Left ventricle myocardium inferior (tissue), 1 donor: ENCODE measurements at regions not wholly inside any gene's neighbourhood (a gene's known extent, or its start where the extent isn't known, plus 50 kb on each side); places are given as distances from the start of the nearest gene placed in this dataset.

Experiments used
- DNase-seq: peaks from one replicate; pipeline ENCODE4 v3.0.0-alpha.2; 2020
- H3K27ac ChIP-seq: fragments of 200-600 bp; replicated peaks from 2 replicates; pipeline ENCODE4 v1.8.0; 2021
- H3K27me3 ChIP-seq: fragments of 200-600 bp; 2 replicates; pipeline ENCODE4 v1.8.0; 2021; ENCODE audit warnings: low read depth
- H3K36me3 ChIP-seq: fragments of 200-600 bp; 2 replicates; pipeline ENCODE4 v1.8.0; 2021
- H3K4me1 ChIP-seq: fragments of 200-600 bp; 2 replicates; pipeline ENCODE4 v1.8.0; 2021
- H3K4me3 ChIP-seq: fragments of 200-600 bp; 2 replicates; pipeline ENCODE4 v1.8.0; 2021; ENCODE audit warnings: mild to moderate bottlenecking, moderate library complexity
- H3K9me3 ChIP-seq: fragments of 200-600 bp; replicated peaks from 2 replicates; pipeline ENCODE4 v1.8.0; 2021
- intact Hi-C: fragments of 100-400 bp; cut with micrococcal nuclease; formaldehyde crosslinking; loops from one replicate; pipeline ENCODE4 v1.11.0; 2022
- TF ChIP-seq, protein P1 (sequence below): fragments of 200-600 bp; IDR thresholded peaks from 2 replicates; pipeline ENCODE4 v1.8.0; 2021; ENCODE audit warnings: antibody characterized with exemption, mild to moderate bottlenecking, borderline replicate concordance
- donor health status: DM: no; HTN: yes; CAD: no; lungs with severe emphysema.

DNA sequence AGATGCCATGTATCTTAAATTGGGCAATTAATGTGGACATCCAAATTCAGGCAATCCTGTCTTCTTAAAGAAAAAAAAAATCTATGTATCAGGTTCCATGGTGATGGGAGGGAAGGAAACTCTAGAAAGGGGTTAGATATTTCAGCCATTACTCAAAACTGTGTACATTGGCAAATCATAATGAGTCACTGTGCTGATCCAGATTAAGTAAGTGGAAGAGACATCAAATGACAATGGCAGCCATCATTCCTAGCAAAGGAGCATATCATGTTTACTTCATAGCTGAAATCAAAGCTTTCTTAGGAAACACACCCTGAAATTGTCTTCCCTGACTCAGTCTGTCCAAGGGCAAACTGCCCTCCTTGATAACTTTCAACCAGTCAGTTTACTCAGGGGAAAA, 713.3 kb upstream of the GBE1 start:
- Histone ChIP-seq H3K4me3 (no peak overlapping the region), H3K9me3 (peaks cover 12% of the 10 kb centered on the region), H3K27me3 (no peaks in the 10 kb centered on the region), H3K4me1 (no peaks in the 10 kb centered on the region), H3K36me3 (no peaks in the 10 kb centered on the region), H3K27ac (no peak overlapping the region)
- TF ChIP-seq, protein P1, sequence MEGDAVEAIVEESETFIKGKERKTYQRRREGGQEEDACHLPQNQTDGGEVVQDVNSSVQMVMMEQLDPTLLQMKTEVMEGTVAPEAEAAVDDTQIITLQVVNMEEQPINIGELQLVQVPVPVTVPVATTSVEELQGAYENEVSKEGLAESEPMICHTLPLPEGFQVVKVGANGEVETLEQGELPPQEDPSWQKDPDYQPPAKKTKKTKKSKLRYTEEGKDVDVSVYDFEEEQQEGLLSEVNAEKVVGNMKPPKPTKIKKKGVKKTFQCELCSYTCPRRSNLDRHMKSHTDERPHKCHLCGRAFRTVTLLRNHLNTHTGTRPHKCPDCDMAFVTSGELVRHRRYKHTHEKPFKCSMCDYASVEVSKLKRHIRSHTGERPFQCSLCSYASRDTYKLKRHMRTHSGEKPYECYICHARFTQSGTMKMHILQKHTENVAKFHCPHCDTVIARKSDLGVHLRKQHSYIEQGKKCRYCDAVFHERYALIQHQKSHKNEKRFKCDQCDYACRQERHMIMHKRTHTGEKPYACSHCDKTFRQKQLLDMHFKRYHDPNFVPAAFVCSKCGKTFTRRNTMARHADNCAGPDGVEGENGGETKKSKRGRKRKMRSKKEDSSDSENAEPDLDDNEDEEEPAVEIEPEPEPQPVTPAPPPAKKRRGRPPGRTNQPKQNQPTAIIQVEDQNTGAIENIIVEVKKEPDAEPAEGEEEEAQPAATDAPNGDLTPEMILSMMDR = no peak
- intact Hi-C loops = no loop called here
- no peak for DNase-seq

DNA sequence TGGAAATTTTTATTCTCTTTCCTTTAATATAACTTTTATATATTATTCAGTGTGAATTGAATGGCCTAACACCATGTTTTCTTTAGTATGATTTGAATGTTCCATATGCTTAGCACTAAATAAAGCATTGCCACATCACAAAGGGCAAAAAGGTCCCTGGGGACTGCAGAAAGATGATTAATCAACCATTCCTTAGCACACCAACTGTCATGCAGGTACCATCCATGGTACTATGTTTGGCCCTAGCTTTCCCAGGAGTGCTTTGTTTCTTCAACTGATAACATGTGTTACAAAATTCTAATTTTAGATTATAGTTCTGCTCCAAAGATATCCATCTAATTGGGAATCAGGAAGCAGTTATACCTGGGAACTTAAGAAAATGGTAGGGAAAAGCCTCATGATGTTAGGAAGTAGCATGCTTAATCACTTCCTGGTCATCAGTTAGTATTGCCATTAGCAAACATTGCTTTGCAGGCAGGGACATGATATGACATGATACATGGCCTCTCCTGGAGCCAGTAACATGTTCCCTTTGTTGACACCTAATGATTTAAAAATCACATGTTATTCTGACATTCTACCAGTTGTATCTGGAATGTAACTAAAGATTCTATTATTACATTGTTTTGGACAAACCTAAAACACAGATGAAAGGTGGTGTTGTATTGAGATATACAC, 712.6 kb upstream of the GBE1 start:
- Histone ChIP-seq H3K4me1 (no peaks in the 10 kb centered on the region), H3K27me3 (no peaks in the 10 kb centered on the region), H3K27ac (no peak overlapping the region), H3K4me3 (no peak overlapping the region), H3K36me3 (no peaks in the 10 kb centered on the region), H3K9me3 (peaks cover 12% of the 10 kb centered on the region)
- intact Hi-C loops = no loop called here
- DNase-seq = no peak
- TF ChIP-seq, protein P1 = no peak

DNA sequence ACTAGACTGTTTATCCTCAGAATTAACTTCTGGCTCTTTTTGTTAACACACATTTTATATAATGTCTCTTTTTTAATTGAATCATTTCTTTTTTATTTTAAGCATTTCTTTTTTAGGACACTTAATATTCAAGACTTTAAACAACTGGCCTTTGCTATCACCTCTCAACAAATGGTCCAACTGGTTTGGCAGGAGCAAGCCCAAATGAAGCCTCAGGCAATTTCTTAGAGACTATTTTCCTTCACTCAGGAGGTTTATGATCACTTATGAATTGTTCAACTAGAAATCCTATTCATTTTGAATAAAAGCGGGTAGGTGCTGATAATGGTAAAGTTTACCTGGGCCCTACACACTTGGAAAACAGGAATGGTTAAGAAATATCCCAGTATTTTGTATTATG, 705.6 kb upstream of the GBE1 start:
- no peaks in the 10 kb centered on the region for H3K36me3 ChIP-seq
- DNase-seq = no peak
- no peak overlapping the region for H3K27ac ChIP-seq
- no peaks in the 10 kb centered on the region for H3K27me3 ChIP-seq
- no peaks in the 10 kb centered on the region for H3K9me3 ChIP-seq
- no peak overlapping the region for H3K4me3 ChIP-seq
- intact Hi-C loops = no loop called here
- no peaks in the 10 kb centered on the region for H3K4me1 ChIP-seq
- TF ChIP-seq, protein P1 = no peak

DNA sequence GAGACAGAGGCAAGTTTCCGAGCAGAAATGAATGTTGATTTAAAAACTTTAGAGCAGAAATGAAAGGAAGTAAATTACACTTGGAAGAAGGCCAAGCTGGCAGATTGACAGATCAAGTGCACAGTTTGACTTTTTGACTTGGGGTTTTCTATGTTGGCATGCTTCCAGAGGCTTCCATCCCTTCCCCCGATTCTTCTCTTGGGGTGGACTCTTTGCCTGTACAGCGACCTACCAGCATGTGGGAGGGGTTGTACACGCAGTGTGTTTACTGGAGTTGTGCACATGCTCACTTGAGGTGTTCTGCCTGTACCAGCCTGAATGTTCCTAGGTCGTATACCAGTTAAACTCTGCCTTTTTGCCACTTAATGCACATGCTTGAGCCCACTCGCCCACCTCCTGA, 701.5 kb upstream of the GBE1 start:
- Histone ChIP-seq H3K36me3 (no peaks in the 10 kb centered on the region), H3K9me3 (no peaks in the 10 kb centered on the region), H3K4me1 (no peaks in the 10 kb centered on the region), H3K4me3 (no peak overlapping the region), H3K27ac (no peak overlapping the region), H3K27me3 (no peaks in the 10 kb centered on the region)
- no peak for DNase-seq
- intact Hi-C loops = no loop called here
- TF ChIP-seq, protein P1 = no peak

DNA sequence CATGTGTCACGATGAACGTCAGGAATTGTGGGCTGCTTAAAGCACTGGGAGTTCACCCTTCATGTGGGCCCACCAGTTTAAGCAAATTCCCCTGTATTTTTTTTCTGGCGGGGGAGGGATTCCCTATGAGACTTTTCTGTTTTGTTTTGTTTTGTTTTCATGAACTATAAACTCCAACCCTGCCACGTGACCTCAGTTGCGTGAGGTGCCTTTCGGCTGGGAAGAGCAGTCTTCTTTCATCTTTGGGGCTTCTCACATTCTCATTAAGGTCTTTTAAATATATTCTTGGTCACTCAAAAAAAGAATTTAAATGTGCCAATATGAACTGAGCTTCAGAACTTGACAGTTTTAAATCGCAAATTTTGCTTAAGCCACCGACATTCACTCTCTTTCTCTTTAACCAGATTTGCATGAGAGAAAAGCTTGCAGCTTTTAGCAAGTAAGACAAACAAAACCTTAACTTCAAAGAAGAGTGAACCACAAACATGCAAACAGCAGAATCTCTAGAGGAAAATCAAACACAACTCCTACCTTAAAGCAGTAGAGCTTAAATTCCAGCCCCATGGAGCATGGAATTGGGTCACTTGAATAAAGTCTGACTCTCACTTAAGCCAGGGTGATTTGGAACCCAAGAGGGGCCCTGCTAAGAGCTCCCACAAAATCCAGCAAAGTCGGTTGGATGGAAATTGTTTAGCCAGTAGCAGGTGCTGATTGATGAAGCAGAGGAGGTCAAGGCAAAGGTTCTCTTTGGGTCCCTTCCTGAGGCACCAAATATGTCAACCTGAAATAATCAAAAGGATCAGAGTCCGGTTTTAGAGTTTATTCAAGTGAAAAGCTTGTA, 699.8 kb upstream of the GBE1 start:
- DNase-seq = no peak
- TF ChIP-seq, protein P1 = no peak

More for the DNA sequence above, 699.8 kb upstream of the GBE1 start:
- no peaks in the 10 kb centered on the region for H3K9me3 ChIP-seq
- H3K36me3 ChIP-seq = no peaks in the 10 kb centered on the region
- intact Hi-C loops = no loop called here
- no peak overlapping the region for H3K27ac ChIP-seq
- H3K4me1 ChIP-seq = no peaks in the 10 kb centered on the region
- no peaks in the 10 kb centered on the region for H3K27me3 ChIP-seq
- H3K4me3 ChIP-seq = no peak overlapping the region
